H9 (cell line): ENCODE measurements at regions not wholly inside any gene's neighbourhood (a gene's known extent, or its start where the extent isn't known, plus 50 kb on each side); places are given as distances from the start of the nearest gene placed in this dataset.

Experiments used
- DNase-seq: peaks from one replicate; pipeline ENCODE4 v3.0.0-alpha.2; 2017
- H2AFZ ChIP-seq: one replicate; pipeline ENCODE4 v1.6.1; 2013; ENCODE audit warnings: mild to moderate bottlenecking, low read length, control low read depth, moderate library complexity
- H2AK5ac ChIP-seq: 2 replicates; pipeline ENCODE4 v1.6.1; 2013; ENCODE audit warnings: low read length, control low read depth, mixed read lengths; ENCODE audit not compliant: insufficient read length
- H2BK120ac ChIP-seq: one replicate; pipeline ENCODE4 v1.6.1; 2013; ENCODE audit warnings: low read depth, mild to moderate bottlenecking, low read length, control low read depth, inconsistent platforms; ENCODE audit not compliant: poor library complexity, severe bottlenecking
- H2BK12ac ChIP-seq: 2 replicates; pipeline ENCODE4 v1.6.1; 2013; ENCODE audit warnings: low read length, control low read depth, mixed read lengths, low read depth; ENCODE audit not compliant: insufficient read length
- H2BK15ac ChIP-seq: 2 replicates; pipeline ENCODE4 v1.6.1; 2013; ENCODE audit warnings: low read depth, low read length, control low read depth
- H2BK20ac ChIP-seq: one replicate; pipeline ENCODE4 v1.6.1; 2013; ENCODE audit warnings: low read depth, mild to moderate bottlenecking, low read length, control low read depth, inconsistent platforms; ENCODE audit not compliant: poor library complexity, severe bottlenecking
- H2BK5ac ChIP-seq: 2 replicates; pipeline ENCODE4 v1.6.1; 2013; ENCODE audit warnings: low read length, control low read depth, mixed read lengths; ENCODE audit not compliant: insufficient read length
- H3K14ac ChIP-seq: 2 replicates; pipeline ENCODE4 v1.6.1; 2013; ENCODE audit warnings: low read length, control low read depth; ENCODE audit not compliant: insufficient read depth
- H3K18ac ChIP-seq: 2 replicates; pipeline ENCODE4 v1.6.1; 2013; ENCODE audit warnings: low read depth, mild to moderate bottlenecking, mixed read lengths, low read length, control low read depth; ENCODE audit not compliant: insufficient read length
- H3K23ac ChIP-seq: 2 replicates; pipeline ENCODE4 v1.6.1; 2013; ENCODE audit warnings: low read length, control low read depth, mixed read lengths, low read depth; ENCODE audit not compliant: insufficient read length
- H3K23me2 ChIP-seq: 2 replicates; pipeline ENCODE4 v1.6.1; 2013; ENCODE audit warnings: low read depth, mild to moderate bottlenecking, mixed read lengths, low read length, control low read depth; ENCODE audit not compliant: insufficient read length, poor library complexity, severe bottlenecking
- H3K27ac ChIP-seq: 2 replicates; pipeline ENCODE4 v1.5.1; 2013; ENCODE audit warnings: low read length, control low read depth, mixed read lengths, low read depth; ENCODE audit not compliant: insufficient read length
- H3K27me3 ChIP-seq: 2 replicates; pipeline ENCODE4 v1.6.1; 2013; ENCODE audit warnings: low read length, control low read depth, inconsistent platforms; ENCODE audit not compliant: insufficient read depth
- H3K4ac ChIP-seq: 2 replicates; pipeline ENCODE4 v1.6.1; 2013; ENCODE audit warnings: low read depth, mild to moderate bottlenecking, control low read depth, inconsistent platforms, low read length, moderate library complexity
- H3K4me1 ChIP-seq: 2 replicates; pipeline ENCODE4 v1.6.1; 2013; ENCODE audit warnings: low read length, control low read depth, inconsistent platforms; ENCODE audit not compliant: insufficient read depth
- H3K4me2 ChIP-seq: 2 replicates; pipeline ENCODE4 v1.6.1; 2013; ENCODE audit warnings: low read length, control low read depth, mixed read lengths; ENCODE audit not compliant: insufficient read length, insufficient read depth
- H3K56ac ChIP-seq: 2 replicates; pipeline ENCODE4 v1.6.1; 2013; ENCODE audit warnings: low read depth, mild to moderate bottlenecking, mixed read lengths, low read length, control low read depth; ENCODE audit not compliant: insufficient read length
- H3K79me1 ChIP-seq: 2 replicates; pipeline ENCODE4 v1.6.1; 2013; ENCODE audit warnings: low read depth, mild to moderate bottlenecking, moderate library complexity, low read length, control low read depth, inconsistent platforms; ENCODE audit not compliant: insufficient read depth, poor library complexity, severe bottlenecking
- H3K79me2 ChIP-seq: 2 replicates; pipeline ENCODE4 v1.6.1; 2013; ENCODE audit warnings: low read length, control low read depth, inconsistent platforms; ENCODE audit not compliant: insufficient read depth
- H3K9ac ChIP-seq: 2 replicates; pipeline ENCODE4 v1.6.1; 2013; ENCODE audit warnings: low read length, control low read depth, mixed read lengths; ENCODE audit not compliant: insufficient read length; ENCODE audit errors: extremely low read depth
- H3K9me3 ChIP-seq: one replicate; pipeline ENCODE4 v1.6.1; 2013; ENCODE audit warnings: low read depth, low read length, inconsistent platforms; ENCODE audit not compliant: control insufficient read depth
- H3T11ph ChIP-seq: one replicate; pipeline ENCODE4 v1.6.1; 2013; ENCODE audit warnings: mild to moderate bottlenecking, low read length, control low read depth, inconsistent platforms
- H4K20me1 ChIP-seq: one replicate; pipeline ENCODE4 v1.6.1; 2013; ENCODE audit not compliant: control insufficient read depth, insufficient read length, insufficient read depth
- H4K5ac ChIP-seq: 2 replicates; pipeline ENCODE4 v1.6.1; 2013; ENCODE audit warnings: low read depth, mild to moderate bottlenecking, mixed read lengths, low read length, control low read depth; ENCODE audit not compliant: insufficient read length
- H4K8ac ChIP-seq: replicated peaks from 2 replicates; pipeline ENCODE4 v1.6.1; 2013; ENCODE audit warnings: low read length, control low read depth, mixed read lengths, low read depth; ENCODE audit not compliant: insufficient read length
- H4K91ac ChIP-seq: 2 replicates; pipeline ENCODE4 v1.6.1; 2013; ENCODE audit warnings: low read depth, mild to moderate bottlenecking, moderate library complexity, mixed read lengths, low read length, control low read depth; ENCODE audit not compliant: insufficient read length
- H3K27ac Mint-ChIP-seq, 3 experiments: 2 replicates in 2 of 3; 3 replicates in 1 of 3; pipeline ENCODE4 v1.8.0; 2020 to 2021; ENCODE audit warnings: mixed read lengths in 3 of 3, mild to moderate bottlenecking in 1 of 3, moderate library complexity in 1 of 3
- H3K27me3 Mint-ChIP-seq: 2 replicates; pipeline ENCODE4 v1.8.0; 2021; ENCODE audit warnings: low read depth, mild to moderate bottlenecking, moderate library complexity, mixed read lengths
- H3K36me3 Mint-ChIP-seq, 3 experiments: 2 replicates in 2 of 3; 3 replicates in 1 of 3; pipeline ENCODE4 v1.8.0; 2020 to 2021; ENCODE audit warnings: low read depth in 3 of 3, mixed read lengths in 3 of 3; ENCODE audit not compliant: insufficient read depth in 1 of 3
- H3K4me1 Mint-ChIP-seq, 2 experiments: 2 replicates each; pipeline ENCODE4 v1.8.0; 2020; ENCODE audit warnings: mixed read lengths in 2 of 2
- H3K4me3 Mint-ChIP-seq, 2 experiments: 2 replicates in 1 of 2; 3 replicates in 1 of 2; pipeline ENCODE4 v1.8.0; 2020 to 2021; ENCODE audit warnings: mild to moderate bottlenecking in 2 of 2, mixed read lengths in 2 of 2, moderate library complexity in 1 of 2
- H3K9me3 Mint-ChIP-seq, 2 experiments: 2 replicates in 1 of 2; 3 replicates in 1 of 2; pipeline ENCODE4 v1.8.0; 2020; ENCODE audit warnings: mild to moderate bottlenecking in 2 of 2, mixed read lengths in 2 of 2, moderate library complexity in 1 of 2
- CTCF ChIP-seq: fragments of 200-600 bp; sonication (generic); conservative IDR thresholded peaks from 3 replicates; pipeline ENCODE4 v1.8.0; 2021; ENCODE audit warnings: antibody characterized with exemption, mild to moderate bottlenecking
- WGBS: extraction: QIAGEN DNeasy Blood & Tissue Kit; methylation state at CpG from one replicate; pipeline ENCODE4 v1.1.7; 2013; ENCODE audit warnings: missing lambda C conversion rate, low lambda C conversion rate, mixed read lengths; ENCODE audit not compliant: insufficient read length; ENCODE audit errors: extremely low coverage; 5-methylcytosine and 5-hydroxymethylcytosine counted together

- no peak for DNase-seq
Measured at GRCh38 chr4:176971576-176972115, 178.9 kb upstream of the VEGFC start.

More at GRCh38 chr4:176971576-176972115, 178.9 kb upstream of the VEGFC start:
- no peaks in the 10 kb centered on the region for H3K4me1 ChIP-seq
- no peak overlapping the region for H3K9ac ChIP-seq
- Mint-ChIP-seq H3K9me3 (no peaks in the 10 kb centered on the region), H3K36me3 (no peaks in the 10 kb centered on the region), H3K27ac (no peak overlapping the region), H3K4me3 (no peak overlapping the region), H3K27me3 (no peaks in the 10 kb centered on the region), H3K4me1 (peaks cover 0 to 5% of the 10 kb centered on the region in 2 experiments)
- no peak overlapping the region for H4K91ac ChIP-seq
- no peak overlapping the region for H3K4me2 ChIP-seq
- no peak overlapping the region for H3K4ac ChIP-seq
- H2BK120ac ChIP-seq = no peak overlapping the region
- no peak overlapping the region for H3K27ac ChIP-seq
- H3K56ac ChIP-seq = no peak overlapping the region
- WGBS = no CpG with 5 or more reads among the region's 7 CpGs
- H3K23me2 ChIP-seq = no peaks in the 10 kb centered on the region
- no peaks in the 10 kb centered on the region for H4K20me1 ChIP-seq
- no peak overlapping the region for H3K14ac ChIP-seq
- H4K8ac ChIP-seq = no peak overlapping the region
- H2BK5ac ChIP-seq = no peak overlapping the region
- H2AFZ ChIP-seq = no peak overlapping the region
- H3K23ac ChIP-seq = no peak overlapping the region
- H3K79me2 ChIP-seq = no peaks in the 10 kb centered on the region
- H2BK20ac ChIP-seq = no peak overlapping the region
- no peaks in the 10 kb centered on the region for H3K27me3 ChIP-seq
- no peak overlapping the region for H3T11ph ChIP-seq
- no peak for TF ChIP-seq CTCF
- no peak overlapping the region for H3K18ac ChIP-seq
- no peak overlapping the region for H4K5ac ChIP-seq
- H3K9me3 ChIP-seq = no peaks in the 10 kb centered on the region
- H2BK15ac ChIP-seq = no peak overlapping the region
- H3K79me1 ChIP-seq = no peaks in the 10 kb centered on the region
- H2BK12ac ChIP-seq = no peak overlapping the region
- no peak overlapping the region for H2AK5ac ChIP-seq
